HCT116 (cell line): ENCODE measurements at regions not wholly inside any gene's neighbourhood (a gene's known extent, or its start where the extent isn't known, plus 50 kb on each side); places are given as distances from the start of the nearest gene placed in this dataset.
A peak's percentile ranks its signal among the peaks of the same experiment; 100 is the strongest.

Source experiments
- ATAC-seq: fragments of 200-7000 bp; cut with Tn5 transposase; 2 replicates; pipeline ENCODE4 v1.9.1; 2020; ENCODE audit warnings: mild to moderate bottlenecking, moderate library complexity
- BruUV-seq: library from RNA; stranded (reverse); fragments of 400-500 nt; replicated peaks from 2 replicates; lab custom pipeline; 2021; lab: Mats Ljungman, UMichigan
- CTCF ChIA-PET: fragments of 300-600 bp; sonication (Branson Sonifier 250); formaldehyde crosslinking; loops from one replicate; lab custom pipeline; 2021; ENCODE audit warnings: antibody characterized with exemption; lab: Charles Lee
- POLR2A ChIA-PET: fragments of 300-600, 350-600 bp; sonication (Branson Sonifier 250); formaldehyde crosslinking; loops from one replicate; lab custom pipeline; 2021; ENCODE audit warnings: antibody characterized with exemption; lab: Charles Lee
- RAD21 ChIA-PET, 2 experiments: fragments of 300-600 bp; sonication (Branson Sonifier 250); formaldehyde crosslinking; loops; one replicate each; lab custom pipeline; 2023; ENCODE audit warnings: low total read pairs in 2 of 2; ENCODE audit not compliant: uncharacterized antibody in 2 of 2, unreplicated experiment in 2 of 2, low non-redundant PET in 1 of 2; lab: Charles Lee
- DNase-seq: peaks from one replicate; pipeline ENCODE4 v3.0.0-alpha.2; 2010; ENCODE audit warnings: low read depth, low spot score
- H2AFZ ChIP-seq: fragments of 200-600 bp; shearing (Covaris generic), sonication (generic); 2 replicates; pipeline ENCODE4 v1.6.1; 2017; ENCODE audit warnings: low read depth, mixed run types, mixed read lengths, antibody characterized with exemption, low read length; ENCODE audit not compliant: poor library complexity, severe bottlenecking
- H3K27ac ChIP-seq: 2 replicates; pipeline ENCODE4 v1.5.1; 2012; ENCODE audit warnings: low read depth, low read length
- H3K27me3 ChIP-seq: fragments of 200-600 bp; sonication (generic); 2 replicates; pipeline ENCODE4 v1.6.1; 2016; ENCODE audit warnings: mixed run types, low read length, mixed read lengths; ENCODE audit not compliant: insufficient read depth
- H3K36me3 ChIP-seq, 2 experiments: fragments of 200-500 bp in 1 of 2; fragments of 200-600 bp in 1 of 2; sonication (Bioruptor generic) in 1 of 2; sonication (generic) in 1 of 2; 2 replicates each; pipeline versions ENCODE4 v1.5.1 to v1.6.1; 2014 to 2016; ENCODE audit warnings: low read length in 2 of 2, inconsistent platforms in 1 of 2, mixed read lengths in 1 of 2, mixed run types in 1 of 2; ENCODE audit not compliant: insufficient read depth in 2 of 2, control insufficient read depth in 1 of 2
- H3K4me1 ChIP-seq, 2 experiments: fragments of 200-600 bp in 1 of 2; sonication (generic) in 1 of 2; 2 replicates each; pipeline versions ENCODE4 v1.5.1 to v1.6.1; 2012 to 2017; ENCODE audit warnings: low read length in 2 of 2, inconsistent platforms in 1 of 2, mild to moderate bottlenecking in 1 of 2, mixed read lengths in 1 of 2, mixed run types in 1 of 2, moderate library complexity in 1 of 2; ENCODE audit not compliant: insufficient read depth in 2 of 2, control insufficient read depth in 1 of 2
- H3K4me2 ChIP-seq: fragments of 200-600 bp; sonication (generic); 2 replicates; pipeline ENCODE4 v1.6.1; 2017; ENCODE audit warnings: mixed run types, low read length, mixed read lengths
- H3K4me3 ChIP-seq, 2 experiments: fragments of 200-600 bp in 1 of 2; sonication (generic) in 1 of 2; replicated peaks in 1 of 2; 2 replicates each; pipeline ENCODE4 v1.5.1; 2011 to 2016; ENCODE audit warnings: low read length in 2 of 2, control low read depth in 1 of 2, low read depth in 1 of 2, mild to moderate bottlenecking in 1 of 2, mixed read lengths in 1 of 2, mixed run types in 1 of 2
- H3K79me2 ChIP-seq: fragments of 200-600 bp; sonication (generic); 2 replicates; pipeline ENCODE4 v1.6.1; 2017; ENCODE audit warnings: mild to moderate bottlenecking, mixed run types, low read length, moderate library complexity, mixed read lengths; ENCODE audit not compliant: insufficient read depth
- H3K9ac ChIP-seq: fragments of 200-600 bp; sonication (generic); 2 replicates; pipeline ENCODE4 v1.6.1; 2016; ENCODE audit warnings: low read length, mixed read lengths
- H3K9me2 ChIP-seq: fragments of 200-600 bp; sonication (generic), shearing (Covaris generic); 2 replicates; pipeline ENCODE4 v1.6.1; 2017; ENCODE audit warnings: mixed run types, mild to moderate bottlenecking, moderate library complexity; ENCODE audit not compliant: insufficient read depth
- H3K9me3 ChIP-seq, 2 experiments: fragments of 200-500 bp in 1 of 2; fragments of 200-600 bp in 1 of 2; sonication (Bioruptor generic) in 1 of 2; sonication (generic) in 1 of 2; 2 replicates each; pipeline ENCODE4 v1.6.1; 2014 to 2017; ENCODE audit warnings: low read length in 2 of 2, mixed read lengths in 2 of 2, inconsistent platforms in 1 of 2, low read depth in 1 of 2, mild to moderate bottlenecking in 1 of 2, mixed run types in 1 of 2, moderate library complexity in 1 of 2; ENCODE audit not compliant: control insufficient read depth in 1 of 2, insufficient read depth in 1 of 2
- H4K20me1 ChIP-seq: fragments of 200-600 bp; sonication (generic), shearing (Covaris generic); 2 replicates; pipeline ENCODE4 v1.6.1; 2017; ENCODE audit warnings: mixed run types, mild to moderate bottlenecking, moderate library complexity; ENCODE audit not compliant: insufficient read depth
- CBX3 ChIP-seq: IDR thresholded peaks from 2 replicates; pipeline ENCODE4 v1.6.1; 2012; ENCODE audit warnings: low read depth
- EGR1 ChIP-seq: IDR thresholded peaks from 2 replicates; pipeline ENCODE4 v1.6.1; 2012; ENCODE audit warnings: low read depth
- JUND ChIP-seq: IDR thresholded peaks from 2 replicates; pipeline ENCODE4 v1.6.1; 2012
- POLR2AphosphoS5 ChIP-seq: IDR thresholded peaks from 2 replicates; pipeline ENCODE4 v1.6.1; 2011; ENCODE audit warnings: mild to moderate bottlenecking, low read depth, low read length, moderate library complexity
- YY1 ChIP-seq: IDR thresholded peaks from 2 replicates; pipeline ENCODE4 v1.6.1; 2011; ENCODE audit warnings: low read length, low read depth, moderate library complexity, mild to moderate bottlenecking; ENCODE audit not compliant: insufficient replicate concordance; ENCODE audit errors: extremely low read depth
- ZNF274 ChIP-seq: fragments of 200-500 bp; sonication (Bioruptor generic); IDR thresholded peaks from 2 replicates; pipeline ENCODE4 v1.6.1; 2014; ENCODE audit warnings: mild to moderate bottlenecking, low read depth, low read length, inconsistent platforms
- intact Hi-C: fragments of 100-400 bp; cut with micrococcal nuclease; formaldehyde crosslinking; loops from 2 replicates; pipeline ENCODE4 v1.10.0; 2022
- TF ChIP-seq, protein P1 (sequence below), 3 experiments: fragments of 200-600 bp in 1 of 3; sonication (generic) in 1 of 3; IDR thresholded peaks in 2 of 3; conservative IDR thresholded peaks in 1 of 3; 2 replicates each; pipeline ENCODE4 v1.5.1; 2012 to 2017; ENCODE audit warnings: low read depth in 2 of 3, low read length in 2 of 3, antibody characterized with exemption in 1 of 3, borderline replicate concordance in 1 of 3, control low read depth in 1 of 3, mild to moderate bottlenecking in 1 of 3, mixed read lengths in 1 of 3, mixed run types in 1 of 3, moderate library complexity in 1 of 3; ENCODE audit not compliant: insufficient read depth in 1 of 3

DNA sequence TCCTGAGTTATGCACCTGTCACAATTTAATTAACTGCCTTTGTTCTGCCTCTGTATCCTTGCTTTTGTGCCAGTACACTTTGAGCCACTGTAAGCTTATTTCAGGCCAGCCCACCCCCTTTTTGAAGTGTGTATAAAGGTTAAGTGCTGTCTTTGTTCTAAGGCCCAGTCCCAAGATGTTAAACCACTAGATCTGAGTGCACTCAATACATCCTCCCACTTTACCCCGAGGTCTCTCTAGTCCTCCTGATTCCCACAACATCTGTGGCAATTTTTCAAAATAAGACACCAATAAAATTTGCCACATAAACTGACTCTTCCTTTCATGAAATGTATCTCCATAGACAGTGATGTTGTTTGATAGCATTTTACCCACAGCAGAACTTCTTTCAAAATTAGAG, 124.1 kb upstream of the SPIN4 start:
- Histone ChIP-seq H3K36me3 (no peaks in the 10 kb centered on the region), H4K20me1 (no peaks in the 10 kb centered on the region), H3K27ac (no peak overlapping the region), H3K27me3 (no peaks in the 10 kb centered on the region), H3K9me3 (no peaks in the 10 kb centered on the region), H3K4me3 (no peak overlapping the region), H3K9ac (no peak overlapping the region), H2AFZ (no peak overlapping the region), H3K4me1 (no peaks in the 10 kb centered on the region), H3K9me2 (no peaks in the 10 kb centered on the region), H3K79me2 (no peaks in the 10 kb centered on the region), H3K4me2 (no peak overlapping the region)
- ChIA-PET RAD21 (no interaction called here), POLR2A (no interaction called here), CTCF (no interaction called here)
- intact Hi-C loops: no loop called here
- DNase-seq (peak; percentile 1), ATAC-seq (no peak)
- TF ChIP-seq JUND: no peak
- TF ChIP-seq CBX3: peak; percentile 71; the same call in 1 of the 2 replicates
- no TSS peak for BruUV-seq

DNA sequence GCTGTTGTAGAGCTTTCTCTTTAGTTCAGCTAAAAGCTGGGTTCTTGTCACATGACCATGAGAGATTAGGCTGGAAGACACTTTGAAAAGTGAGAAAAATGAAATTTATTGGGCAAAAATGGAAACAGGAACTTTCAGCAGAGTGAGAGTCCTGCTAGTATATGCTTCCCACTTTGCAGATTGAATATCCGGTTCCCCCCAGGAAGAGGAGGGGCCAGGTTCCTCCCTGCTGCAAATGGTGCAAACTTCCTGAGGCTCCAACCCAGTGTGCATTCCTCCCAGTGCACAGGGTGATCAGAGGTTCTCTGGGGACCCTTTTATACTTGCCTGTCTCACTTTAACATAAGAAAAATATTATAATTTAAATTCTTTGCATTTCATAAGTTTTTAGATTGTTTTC, 119.9 kb upstream of the SPIN4 start:
- no peak for DNase-seq
- TF ChIP-seq ZNF274: no peak
- no peak for TF ChIP-seq EGR1
- TF ChIP-seq YY1: no peak
- TF ChIP-seq POLR2AphosphoS5: no peak
- TF ChIP-seq, protein P1, sequence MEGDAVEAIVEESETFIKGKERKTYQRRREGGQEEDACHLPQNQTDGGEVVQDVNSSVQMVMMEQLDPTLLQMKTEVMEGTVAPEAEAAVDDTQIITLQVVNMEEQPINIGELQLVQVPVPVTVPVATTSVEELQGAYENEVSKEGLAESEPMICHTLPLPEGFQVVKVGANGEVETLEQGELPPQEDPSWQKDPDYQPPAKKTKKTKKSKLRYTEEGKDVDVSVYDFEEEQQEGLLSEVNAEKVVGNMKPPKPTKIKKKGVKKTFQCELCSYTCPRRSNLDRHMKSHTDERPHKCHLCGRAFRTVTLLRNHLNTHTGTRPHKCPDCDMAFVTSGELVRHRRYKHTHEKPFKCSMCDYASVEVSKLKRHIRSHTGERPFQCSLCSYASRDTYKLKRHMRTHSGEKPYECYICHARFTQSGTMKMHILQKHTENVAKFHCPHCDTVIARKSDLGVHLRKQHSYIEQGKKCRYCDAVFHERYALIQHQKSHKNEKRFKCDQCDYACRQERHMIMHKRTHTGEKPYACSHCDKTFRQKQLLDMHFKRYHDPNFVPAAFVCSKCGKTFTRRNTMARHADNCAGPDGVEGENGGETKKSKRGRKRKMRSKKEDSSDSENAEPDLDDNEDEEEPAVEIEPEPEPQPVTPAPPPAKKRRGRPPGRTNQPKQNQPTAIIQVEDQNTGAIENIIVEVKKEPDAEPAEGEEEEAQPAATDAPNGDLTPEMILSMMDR (IDR thresholded peaks at IDR 0.05 in 2 of 3, conservative IDR thresholded peaks at IDR 0.05 in 1 of 3; ENCODE audit: borderline replicate concordance in 1 of 3, insufficient read depth in 1 of 3, low read depth in 2 of 3, low read length in 2 of 3): no peak
- Histone ChIP-seq H3K36me3 (no peaks in the 10 kb centered on the region), H2AFZ (no peak overlapping the region), H3K9ac (no peak overlapping the region), H3K4me3 (no peak overlapping the region), H3K4me2 (no peak overlapping the region), H4K20me1 (no peaks in the 10 kb centered on the region), H3K27ac (no peak overlapping the region), H3K9me2 (no peaks in the 10 kb centered on the region), H3K79me2 (no peaks in the 10 kb centered on the region), H3K9me3 (no peaks in the 10 kb centered on the region), H3K4me1 (no peaks in the 10 kb centered on the region), H3K27me3 (no peaks in the 10 kb centered on the region)
- intact Hi-C loops: no loop called here
- POLR2A ChIA-PET: no interaction called here
- no peak for ATAC-seq
- CTCF ChIA-PET: no interaction called here
- BruUV-seq: no TSS peak
- RAD21 ChIA-PET: no interaction called here
